NB4 (cell line): ENCODE measurements at regions not wholly inside any gene's neighbourhood (a gene's known extent, or its start where the extent isn't known, plus 50 kb on each side); places are given as distances from the start of the nearest gene placed in this dataset.

Source experiments
- DNase-seq: peaks from one replicate; pipeline ENCODE4 v3.0.0; 2010; ENCODE audit warnings: low read depth
- H3K4me3 ChIP-seq: one replicate; pipeline ENCODE4 v1.5.1; 2011; ENCODE audit warnings: mild to moderate bottlenecking, low read depth, low read length, moderate library complexity
- MYC ChIP-seq: IDR thresholded peaks from 2 replicates; pipeline ENCODE4 v1.6.1; 2011; ENCODE audit warnings: low read depth, low read length
- POLR2A ChIP-seq: IDR thresholded peaks from 2 replicates; pipeline ENCODE4 v1.6.1; 2011; ENCODE audit warnings: mild to moderate bottlenecking; ENCODE audit not compliant: insufficient read length; ENCODE audit errors: extremely low read depth
- TF ChIP-seq, protein P1 (sequence below): IDR thresholded peaks from 2 replicates; pipeline ENCODE4 v1.6.1; 2011; ENCODE audit warnings: low read depth, low read length
- TF ChIP-seq, protein P2 (sequence below): IDR thresholded peaks from one replicate; pipeline ENCODE4 v1.5.1; 2012; ENCODE audit warnings: low read depth, low read length

DNA sequence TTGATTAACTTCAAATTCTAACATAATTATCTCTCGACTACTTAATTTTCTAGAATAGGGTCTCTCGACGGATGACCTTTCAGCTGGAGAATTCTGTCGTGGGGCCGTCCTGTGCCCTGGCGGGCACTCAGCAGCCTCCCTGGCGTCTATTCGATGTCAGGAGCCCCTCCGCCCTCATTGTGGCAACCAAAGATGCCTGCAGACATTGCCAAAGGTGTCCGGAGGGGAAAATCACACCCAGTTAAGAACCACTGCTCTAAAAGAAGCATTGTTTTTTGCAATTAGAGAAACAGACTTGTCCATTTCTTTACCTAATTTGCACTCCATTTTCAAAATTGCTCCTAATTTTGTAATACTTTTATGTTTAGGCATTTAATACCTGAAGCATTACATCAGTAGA is 79.2 kb upstream of the ARHGEF7 start:
- no peak overlapping the region for H3K4me3 ChIP-seq
- DNase-seq: no peak
- TF ChIP-seq MYC (no peak), POLR2A (no peak)
- TF ChIP-seq, protein P1, sequence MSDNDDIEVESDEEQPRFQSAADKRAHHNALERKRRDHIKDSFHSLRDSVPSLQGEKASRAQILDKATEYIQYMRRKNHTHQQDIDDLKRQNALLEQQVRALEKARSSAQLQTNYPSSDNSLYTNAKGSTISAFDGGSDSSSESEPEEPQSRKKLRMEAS: no peak
- TF ChIP-seq, protein P2, sequence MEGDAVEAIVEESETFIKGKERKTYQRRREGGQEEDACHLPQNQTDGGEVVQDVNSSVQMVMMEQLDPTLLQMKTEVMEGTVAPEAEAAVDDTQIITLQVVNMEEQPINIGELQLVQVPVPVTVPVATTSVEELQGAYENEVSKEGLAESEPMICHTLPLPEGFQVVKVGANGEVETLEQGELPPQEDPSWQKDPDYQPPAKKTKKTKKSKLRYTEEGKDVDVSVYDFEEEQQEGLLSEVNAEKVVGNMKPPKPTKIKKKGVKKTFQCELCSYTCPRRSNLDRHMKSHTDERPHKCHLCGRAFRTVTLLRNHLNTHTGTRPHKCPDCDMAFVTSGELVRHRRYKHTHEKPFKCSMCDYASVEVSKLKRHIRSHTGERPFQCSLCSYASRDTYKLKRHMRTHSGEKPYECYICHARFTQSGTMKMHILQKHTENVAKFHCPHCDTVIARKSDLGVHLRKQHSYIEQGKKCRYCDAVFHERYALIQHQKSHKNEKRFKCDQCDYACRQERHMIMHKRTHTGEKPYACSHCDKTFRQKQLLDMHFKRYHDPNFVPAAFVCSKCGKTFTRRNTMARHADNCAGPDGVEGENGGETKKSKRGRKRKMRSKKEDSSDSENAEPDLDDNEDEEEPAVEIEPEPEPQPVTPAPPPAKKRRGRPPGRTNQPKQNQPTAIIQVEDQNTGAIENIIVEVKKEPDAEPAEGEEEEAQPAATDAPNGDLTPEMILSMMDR: no peak

DNA sequence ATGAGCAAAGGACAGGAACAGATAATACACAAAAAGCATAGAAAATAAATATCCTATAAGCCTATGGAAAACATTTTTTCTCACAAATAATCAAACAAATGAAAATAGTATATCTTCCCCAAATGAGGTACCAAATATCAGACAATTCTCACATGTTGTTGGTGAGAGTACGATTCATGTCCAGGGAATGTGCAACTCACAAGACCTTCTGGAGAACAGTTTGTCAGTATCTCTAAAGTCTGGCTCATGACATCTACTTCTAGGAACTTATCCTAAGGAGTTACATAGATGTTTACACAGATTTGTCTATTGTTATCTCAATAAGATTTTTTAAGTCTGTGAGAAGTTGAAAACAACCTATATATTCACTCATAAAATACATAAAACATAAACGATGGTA is 80.3 kb upstream of the ARHGEF7 start:
- no peak overlapping the region for H3K4me3 ChIP-seq
- TF ChIP-seq, protein P1: no peak
- TF ChIP-seq POLR2A (no peak), MYC (no peak)
- TF ChIP-seq, protein P2: no peak
- no peak for DNase-seq

DNA sequence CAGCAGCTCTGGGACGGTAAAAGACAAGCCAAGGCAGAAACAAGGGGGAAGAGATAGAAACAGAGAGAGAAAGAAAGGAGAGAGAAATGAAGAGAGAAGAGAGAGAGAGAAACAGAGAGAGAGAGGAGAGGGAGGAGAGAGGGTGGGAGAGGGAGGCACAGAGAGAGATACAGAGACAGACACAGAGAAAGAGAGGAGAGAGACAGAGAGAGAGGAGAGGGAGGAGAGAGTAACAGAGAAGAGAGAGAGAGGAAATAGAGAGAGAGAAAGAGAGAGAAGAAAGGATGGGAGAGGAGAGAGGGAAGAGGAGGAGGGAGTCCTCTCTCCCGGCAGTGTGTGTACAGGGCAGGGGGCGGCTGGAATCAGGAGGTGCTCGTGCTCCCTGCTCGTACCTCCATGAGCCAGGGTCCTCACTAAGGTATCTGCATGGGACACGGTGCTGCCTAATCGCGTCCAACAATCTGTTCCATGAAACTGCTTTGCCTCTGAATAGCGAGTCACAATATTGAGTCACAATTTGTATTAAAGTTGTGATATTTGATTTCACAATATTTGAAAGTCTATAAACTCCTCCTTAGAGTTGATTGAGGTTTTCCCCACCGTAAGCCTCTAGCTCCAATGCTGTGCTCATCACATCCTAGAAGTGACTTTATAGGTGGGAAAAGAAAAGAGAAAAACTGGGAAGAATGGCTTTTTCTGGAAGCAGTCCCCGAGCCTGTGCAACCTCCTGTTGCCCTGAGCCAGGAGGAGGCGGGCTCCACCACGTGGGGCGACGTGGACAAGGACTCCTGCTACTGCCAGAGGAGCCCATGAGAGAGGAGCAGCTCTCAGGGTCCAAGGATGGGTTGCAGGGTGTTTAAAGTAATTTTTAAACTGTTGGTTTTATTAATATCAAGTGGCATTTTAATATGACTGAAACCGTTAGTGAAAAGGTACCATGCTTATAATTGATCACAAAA is 81.7 kb upstream of the ARHGEF7 start:
- TF ChIP-seq, protein P1: no peak
- TF ChIP-seq POLR2A (no peak), MYC (no peak)
- TF ChIP-seq, protein P2: no peak
- DNase-seq: no peak
- H3K4me3 ChIP-seq: no peak overlapping the region

DNA sequence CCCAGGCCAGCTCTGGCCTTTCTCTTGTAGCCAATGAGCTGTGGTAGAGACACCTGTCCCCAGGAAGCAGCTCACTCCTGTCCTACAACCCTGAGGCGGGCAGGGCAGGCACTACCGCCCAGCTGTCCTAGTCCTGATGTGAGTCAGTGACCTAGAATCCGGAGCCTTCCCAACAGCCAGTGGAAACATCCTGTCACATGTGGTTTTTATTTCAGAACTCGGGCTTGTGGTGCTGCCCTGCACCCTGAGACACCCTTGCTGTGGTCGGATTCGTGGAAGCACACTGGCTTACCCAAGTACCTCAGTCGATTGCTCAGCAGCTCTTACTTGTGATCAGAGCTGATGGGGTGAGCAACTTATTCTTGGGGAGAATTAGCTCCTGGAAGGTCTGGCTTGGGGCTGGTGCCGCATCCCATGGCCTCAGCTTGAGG is 83.6 kb upstream of the ARHGEF7 start:
- no peak for TF ChIP-seq POLR2A
- TF ChIP-seq, protein P2: no peak
- no peak for DNase-seq
- no peak overlapping the region for H3K4me3 ChIP-seq

DNA sequence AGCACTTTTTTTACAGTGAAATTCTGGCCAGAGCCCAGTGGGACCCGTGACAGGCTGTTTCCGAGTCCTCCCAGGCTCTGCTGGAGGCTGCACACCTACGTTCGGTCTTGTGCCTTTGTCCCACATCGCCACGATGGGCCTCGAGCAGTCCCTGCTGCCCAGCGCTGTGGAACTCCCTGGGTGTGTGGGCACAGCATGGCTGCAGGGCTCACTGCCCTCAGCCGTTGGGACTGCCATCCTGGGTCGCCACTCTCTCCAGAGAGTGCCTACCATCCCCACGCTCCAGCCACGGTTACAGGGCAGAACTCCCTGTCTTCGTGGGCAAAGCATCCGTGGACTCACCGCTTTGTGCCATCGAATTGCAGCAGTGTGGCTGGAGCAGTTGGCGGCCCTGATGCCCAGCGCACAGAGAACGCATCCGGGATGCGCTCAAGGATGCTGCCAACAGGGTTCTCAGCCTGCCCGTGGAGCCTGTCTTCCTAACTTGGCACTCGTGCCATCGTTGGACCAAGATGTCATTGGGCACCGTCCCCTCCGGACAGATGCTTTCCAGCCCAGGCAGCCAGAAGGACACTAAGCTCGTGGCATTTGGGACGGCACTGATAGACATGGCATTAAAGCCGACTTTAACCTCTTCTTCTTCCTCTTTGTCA is 85.0 kb upstream of the ARHGEF7 start:
- TF ChIP-seq, protein P2: no peak
- DNase-seq: no peak
- no peak overlapping the region for H3K4me3 ChIP-seq
